Transverse colon (tissue), 4 donors: ENCODE measurements at regions not wholly inside any gene's neighbourhood (a gene's known extent, or its start where the extent isn't known, plus 50 kb on each side); places are given as distances from the start of the nearest gene placed in this dataset.

ENCODE experiments used
- DNase-seq: peaks from one replicate; pipeline ENCODE4 v3.0.0-alpha.2; 2019
- H3K27ac ChIP-seq, 4 donors: fragments of 200-600 bp; sonication (generic); 2 replicates each; pipeline ENCODE4 v1.5.1; 2016 to 2018; ENCODE audit warnings: inconsistent platforms in 4 of 4
- H3K27me3 ChIP-seq: fragments of 200-600 bp; sonication (generic); 2 replicates; pipeline ENCODE4 v1.5.1; 2017; ENCODE audit warnings: inconsistent platforms
- H3K36me3 ChIP-seq, 4 donors: fragments of 200-600 bp; sonication (generic); 2 replicates each; pipeline ENCODE4 v1.5.1; 2017 to 2019; ENCODE audit warnings: inconsistent platforms in 4 of 4
- H3K4me1 ChIP-seq, 4 donors: fragments of 200-600 bp; sonication (generic); 2 replicates each; pipeline ENCODE4 v1.5.1; 2017 to 2020; ENCODE audit warnings: inconsistent platforms in 4 of 4
- H3K4me3 ChIP-seq, 4 donors: fragments of 200-600 bp; sonication (generic); 1 replicate in 1 of 4; 2 replicates in 3 of 4; pipeline versions ENCODE4 v1.5.1 to v1.6.1; 2017 to 2019; ENCODE audit warnings: inconsistent platforms in 4 of 4
- H3K9me3 ChIP-seq, 2 donors: fragments of 200-600 bp; sonication (generic); 2 replicates each; pipeline ENCODE4 v1.5.1; 2017 to 2019; ENCODE audit warnings: inconsistent platforms in 2 of 2
- CTCF ChIP-seq, 5 experiments: fragments of 200-600 bp in 3 of 5; fragments of 450-650 bp in 2 of 5; sonication (generic) in 3 of 5; IDR thresholded peaks; 1 replicate in 2 of 5; 2 replicates in 3 of 5; pipeline ENCODE4 v1.5.1; 2016 to 2017; ENCODE audit warnings: antibody characterized with exemption in 5 of 5, inconsistent platforms in 3 of 5, mild to moderate bottlenecking in 2 of 5, moderate library complexity in 1 of 5
- EP300 ChIP-seq: sonication (generic); formaldehyde crosslinking; IDR thresholded peaks from one replicate; pipeline ENCODE4 v1.6.1; 2017; ENCODE audit warnings: antibody characterized with exemption, low read depth
- POLR2A ChIP-seq: fragments of 450-650 bp; IDR thresholded peaks from one replicate; pipeline ENCODE4 v1.6.1; 2016; ENCODE audit warnings: antibody characterized with exemption, mild to moderate bottlenecking, moderate library complexity
- POLR2AphosphoS5 ChIP-seq, 3 donors: sonication (generic); formaldehyde crosslinking; IDR thresholded peaks; one replicate each; pipeline ENCODE4 v1.6.1; 2016; ENCODE audit warnings: antibody characterized with exemption in 3 of 3
- WGBS, 2 donors: methylation state at CpG; one replicate each; pipeline ENCODE4 v1.1.5; 2018; ENCODE audit warnings: low coverage in 1 of 2; 5-methylcytosine and 5-hydroxymethylcytosine counted together
- in situ Hi-C, 4 donors: fragments of 200-750 bp; cut with MboI; loops; one replicate each; pipeline versions ENCODE4 v1.15.0 to v1.15.1; 2017; ENCODE audit warnings: low sequenced_read_pairs in 3 of 4, low pct_ligation_motif_present in 1 of 4, low pct_unique_long_range_greater_than_20kb in 1 of 4
- intact Hi-C: fragments of 100-400 bp; cut with DNase I; formaldehyde crosslinking; loops from one replicate; pipeline ENCODE4 v1.15.1; 2023; ENCODE audit warnings: low total_unique reads

- no peaks in the 10 kb centered on the region for H3K4me1 ChIP-seq
- in situ Hi-C loops (no loop called here), intact Hi-C loops (no loop called here)
- WGBS, 2 donors = 66 to 92% methylated on average over 2 of the region's 2 CpGs
- TF ChIP-seq POLR2AphosphoS5 (IDR thresholded peaks at IDR 0.05) (no peak), EP300 (no peak), CTCF (IDR thresholded peaks at IDR 0.05) (no peak), POLR2A (no peak)
- no peak for DNase-seq
- H3K27me3 ChIP-seq = no peaks in the 10 kb centered on the region
- peaks cover 5 to 7% of the 10 kb centered on the region in 2 donors for H3K9me3 ChIP-seq
- no peak overlapping the region for H3K27ac ChIP-seq
- no peaks in the 10 kb centered on the region for H3K36me3 ChIP-seq
- H3K4me3 ChIP-seq = no peak overlapping the region
Observed at GRCh38 chr11:106473089-106473722, 395.7 kb downstream of the AASDHPPT start.

GRCh38 chr11:106474274-106474673, 396.8 kb downstream of the AASDHPPT start:
- H3K4me1 ChIP-seq = no peaks in the 10 kb centered on the region
- TF ChIP-seq POLR2AphosphoS5 (IDR thresholded peaks at IDR 0.05) (no peak), EP300 (no peak), POLR2A (no peak), CTCF (IDR thresholded peaks at IDR 0.05) (no peak)
- 80 to 82% methylated on average over 1 to 2 of the region's 2 CpGs for WGBS, 2 donors
- peaks cover 5 to 7% of the 10 kb centered on the region in 2 donors for H3K9me3 ChIP-seq
- no peak overlapping the region for H3K27ac ChIP-seq
- no peak for DNase-seq
- no peak overlapping the region for H3K4me3 ChIP-seq
- no peaks in the 10 kb centered on the region for H3K27me3 ChIP-seq
- in situ Hi-C loops (no loop called here), intact Hi-C loops (no loop called here)
- H3K36me3 ChIP-seq = no peaks in the 10 kb centered on the region

GRCh38 chr11:106475181-106475580, 397.7 kb downstream of the AASDHPPT start:
- WGBS, 2 donors = 80 to 85% methylated on average over 5 of the region's 5 CpGs
- H3K4me3 ChIP-seq = no peak overlapping the region
- in situ Hi-C loops (no loop called here), intact Hi-C loops (no loop called here)
- H3K27ac ChIP-seq = no peak overlapping the region
- no peaks in the 10 kb centered on the region for H3K4me1 ChIP-seq
- H3K36me3 ChIP-seq = no peaks in the 10 kb centered on the region
- no peak for DNase-seq
- TF ChIP-seq EP300 (no peak), POLR2AphosphoS5 (IDR thresholded peaks at IDR 0.05) (no peak), POLR2A (no peak), CTCF (IDR thresholded peaks at IDR 0.05) (no peak)
- peaks cover 5 to 7% of the 10 kb centered on the region in 2 donors for H3K9me3 ChIP-seq
- no peaks in the 10 kb centered on the region for H3K27me3 ChIP-seq

GRCh38 chr11:106477776-106478175, 400.3 kb downstream of the AASDHPPT start:
- TF ChIP-seq POLR2AphosphoS5 (IDR thresholded peaks at IDR 0.05) = no peak
- no peaks in the 10 kb centered on the region for H3K4me1 ChIP-seq
- intact Hi-C loops = no loop called here
- peaks cover 5 to 7% of the 10 kb centered on the region in 2 donors for H3K9me3 ChIP-seq
- no peaks in the 10 kb centered on the region for H3K36me3 ChIP-seq
- in situ Hi-C loops = no loop called here
- no peak for DNase-seq
- WGBS, 2 donors = 70 to 81% methylated on average over 1 of the region's 1 CpG
- no peak overlapping the region for H3K27ac ChIP-seq
- no peaks in the 10 kb centered on the region for H3K27me3 ChIP-seq
- H3K4me3 ChIP-seq = no peak overlapping the region

- H3K4me1 ChIP-seq = no peaks in the 10 kb centered on the region
- no peak overlapping the region for H3K4me3 ChIP-seq
- intact Hi-C loops = no loop called here
- H3K9me3 ChIP-seq = peaks cover 1% of the 10 kb centered on the region in 2 donors
- H3K36me3 ChIP-seq = no peaks in the 10 kb centered on the region
- no peaks in the 10 kb centered on the region for H3K27me3 ChIP-seq
- DNase-seq = no peak
- no peak overlapping the region for H3K27ac ChIP-seq
- in situ Hi-C loops = no loop called here
- WGBS, 2 donors = 65 to 73% methylated on average over 3 of the region's 3 CpGs
- TF ChIP-seq POLR2AphosphoS5 (IDR thresholded peaks at IDR 0.05) (no peak), POLR2A (no peak), CTCF (IDR thresholded peaks at IDR 0.05) (no peak), EP300 (no peak)
Observed at GRCh38 chr11:106479646-106480045, 402.2 kb downstream of the AASDHPPT start.
